MV-4-11 (cell line): ENCODE measurements at regions not wholly inside any gene's neighbourhood (a gene's known extent, or its start where the extent isn't known, plus 50 kb on each side); places are given as distances from the start of the nearest gene placed in this dataset.
"Not testable (repeated sequence)": the region's sequence is repeated elsewhere in the genome, so short reads cannot be mapped to it uniquely, and the experiment has no call there.

ENCODE experiments used
- DNase-seq: peaks from one replicate; lab custom pipeline; 2025; lab: John Stamatoyannopoulos, UW

DNA sequence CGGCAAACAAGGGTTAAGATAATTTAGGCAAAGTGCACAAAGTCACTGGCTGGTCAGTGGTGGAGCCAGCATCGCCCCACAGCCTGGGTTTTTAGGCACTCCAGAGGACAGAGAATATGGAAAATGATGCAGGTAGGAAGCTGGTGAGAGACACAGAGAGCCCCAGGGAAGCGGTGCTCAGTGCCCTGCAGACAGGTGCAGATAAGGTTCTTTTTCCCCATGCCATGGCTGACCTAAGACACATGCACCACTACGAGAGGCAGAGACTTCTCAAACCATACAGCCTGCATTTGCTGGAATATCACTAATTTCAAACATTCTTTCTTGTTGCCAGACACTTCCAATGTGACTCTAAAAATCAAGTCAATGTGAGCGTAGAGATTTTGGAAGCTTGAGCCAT, 205.7 kb upstream of the APCDD1 start:
- no peak for DNase-seq

DNA sequence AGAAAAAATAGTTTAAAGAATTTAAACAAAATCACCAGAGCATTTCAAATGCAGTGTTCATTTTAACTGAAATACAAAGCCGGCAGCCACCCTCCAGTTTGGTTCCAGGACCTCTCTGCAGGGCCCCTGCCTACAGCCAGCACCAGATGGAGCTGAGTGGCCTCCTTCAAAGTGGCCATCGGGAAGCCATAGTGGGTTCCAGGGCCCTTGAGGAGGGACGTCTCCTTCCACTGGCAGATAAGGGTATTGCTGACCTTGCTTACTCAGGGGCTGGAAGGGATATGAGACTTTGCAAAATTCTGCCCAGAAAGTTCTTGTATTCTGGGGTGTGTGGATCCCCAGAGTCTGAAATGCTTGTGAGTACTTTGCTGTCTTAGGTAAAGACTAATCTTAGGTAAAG, 205.2 kb upstream of the APCDD1 start:
- no peak for DNase-seq

DNA sequence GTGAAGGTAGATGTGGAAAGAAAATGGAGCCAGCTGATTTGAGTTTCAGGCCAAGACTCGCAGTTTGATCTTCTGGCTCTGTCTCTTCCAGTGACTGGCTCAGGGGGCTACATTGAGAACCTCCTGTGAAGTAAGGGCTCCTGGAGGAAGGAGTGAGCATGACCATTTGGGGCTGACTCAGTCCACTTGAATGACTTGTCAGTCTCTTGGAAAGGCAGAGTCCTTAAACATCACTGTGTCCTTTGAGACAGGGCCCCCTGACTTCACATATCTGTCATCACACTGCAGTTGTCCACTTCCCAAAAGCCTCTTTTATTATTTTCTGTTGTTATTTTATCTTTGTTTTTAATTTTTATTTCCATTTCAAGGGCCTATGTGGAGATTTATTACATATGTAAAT, 204.6 kb upstream of the APCDD1 start:
- DNase-seq, result no peak

DNA sequence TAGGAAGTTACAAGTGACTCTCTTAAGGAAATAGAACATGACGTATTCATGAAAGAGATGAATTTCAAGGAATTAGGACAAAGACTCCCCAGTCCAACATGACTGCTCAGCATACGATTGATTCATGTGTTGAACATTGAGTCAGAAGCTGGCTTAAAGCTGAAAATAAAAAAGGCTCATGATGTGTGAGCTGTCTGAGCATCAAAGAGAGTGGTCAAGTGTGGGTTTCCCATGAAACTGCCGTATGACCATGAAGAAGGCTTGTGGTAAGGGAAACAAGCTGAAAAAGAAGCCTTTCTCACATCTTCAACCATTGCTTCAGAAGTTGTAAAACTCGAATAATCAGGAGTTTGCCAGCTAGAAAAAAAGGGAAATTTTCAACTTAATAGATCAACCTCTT, 201.9 kb upstream of the APCDD1 start:
- peak; percentile 17 for DNase-seq

DNA sequence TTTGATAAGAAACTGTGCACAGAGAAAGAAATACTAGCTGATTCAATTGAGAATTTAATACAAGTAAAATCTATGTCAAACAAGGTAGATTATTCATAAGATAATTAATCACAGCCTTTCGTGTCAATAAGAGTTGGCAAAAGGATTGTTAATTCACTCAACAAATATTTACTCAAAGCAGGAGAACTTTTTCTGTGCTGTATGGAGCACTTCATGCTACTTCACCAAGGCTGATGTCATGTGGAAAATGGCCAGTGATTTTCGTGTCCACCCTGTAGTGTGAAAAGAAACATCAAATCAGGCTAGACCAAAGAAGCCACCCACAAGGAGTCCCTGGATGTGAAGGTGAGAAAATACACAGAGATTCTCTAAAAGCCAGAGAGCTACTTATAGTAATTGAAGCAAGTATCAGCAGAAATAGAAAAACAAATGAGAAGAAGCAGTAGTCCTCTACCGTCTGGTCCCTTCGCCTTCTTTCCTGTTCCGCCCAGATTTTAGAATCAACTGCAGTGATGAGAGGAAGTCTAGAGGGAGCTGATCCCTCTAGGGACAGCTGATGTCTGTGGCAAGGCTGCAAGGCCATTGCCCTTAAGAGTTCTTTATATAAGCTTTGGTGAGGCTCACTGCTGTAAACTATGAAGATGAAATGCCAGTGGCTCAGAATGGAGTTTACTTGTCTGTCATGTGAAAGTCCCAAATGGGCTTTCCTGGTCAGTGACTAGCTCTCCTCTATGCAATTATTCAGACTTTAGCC, 201.3 kb upstream of the APCDD1 start:
- DNase-seq, result peak; percentile 27

DNA sequence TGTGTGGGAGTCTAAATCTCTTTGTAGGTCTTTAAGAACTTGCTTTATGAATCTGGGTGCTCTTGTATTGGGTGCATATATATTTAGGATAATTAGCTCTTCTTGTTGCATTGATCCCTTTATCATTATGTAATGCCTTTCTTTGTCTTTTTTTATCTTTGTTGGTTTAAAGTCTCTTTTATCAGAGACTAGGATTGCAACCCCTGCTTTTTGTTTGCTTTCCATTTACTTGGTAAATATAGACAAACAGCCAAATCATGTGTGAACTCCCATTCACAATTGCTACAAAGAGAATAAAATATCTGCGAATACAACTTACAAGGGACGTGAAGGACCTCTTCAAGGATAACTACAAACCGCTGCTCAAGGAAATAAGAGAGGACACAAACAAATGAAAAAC, 198.2 kb upstream of the APCDD1 start:
- not testable (repeated sequence) for DNase-seq

DNA sequence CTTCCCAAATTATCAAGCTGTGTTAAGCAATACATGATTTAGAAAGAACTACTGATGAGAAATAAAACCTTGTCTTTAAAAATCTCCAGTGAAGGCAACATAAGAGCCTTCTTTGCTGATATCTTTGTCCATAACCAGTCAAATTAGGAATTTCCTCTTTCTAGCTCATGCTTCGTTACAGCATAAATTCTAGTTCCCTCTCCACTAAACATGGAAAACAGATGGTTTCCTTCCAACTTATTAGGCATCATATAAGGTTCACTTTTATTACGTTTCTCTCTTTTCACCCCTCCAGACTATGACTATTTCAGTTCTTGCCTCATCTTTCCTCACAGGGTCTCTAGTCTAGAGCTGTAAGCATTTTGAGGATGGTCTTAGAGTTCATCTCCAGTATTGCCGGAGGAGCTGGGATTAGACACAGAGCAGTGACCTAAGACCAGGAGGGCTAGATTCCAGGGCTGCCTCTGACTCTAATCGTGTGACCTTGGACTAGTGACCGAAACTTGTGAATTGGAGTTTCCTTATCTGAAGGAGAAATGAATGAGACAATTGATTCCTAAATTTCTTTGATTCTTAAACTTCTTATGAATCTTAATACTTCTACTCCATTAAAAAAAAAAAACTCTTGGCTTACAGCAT, 195.5 kb upstream of the APCDD1 start:
- DNase-seq, result peak; percentile 9

DNA sequence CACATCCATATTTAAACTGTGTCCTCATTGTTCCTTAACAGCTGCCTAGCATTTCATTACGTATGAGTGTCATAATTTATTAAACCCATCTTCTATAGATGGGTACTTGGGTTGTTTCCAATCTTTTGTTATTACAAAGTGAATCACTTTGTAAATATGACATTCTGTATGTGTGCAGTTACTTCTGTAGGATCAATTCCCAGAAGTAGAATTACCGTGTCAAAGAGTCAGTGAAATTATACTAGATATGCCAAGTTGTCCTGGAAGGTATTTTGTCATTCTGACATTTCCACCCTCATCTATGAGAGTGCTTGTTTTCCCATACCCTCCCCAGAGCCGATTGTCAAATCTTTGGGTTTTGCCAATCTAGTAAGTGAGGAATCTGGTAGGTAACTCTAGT, 194.5 kb upstream of the APCDD1 start:
- DNase-seq, result no peak

DNA sequence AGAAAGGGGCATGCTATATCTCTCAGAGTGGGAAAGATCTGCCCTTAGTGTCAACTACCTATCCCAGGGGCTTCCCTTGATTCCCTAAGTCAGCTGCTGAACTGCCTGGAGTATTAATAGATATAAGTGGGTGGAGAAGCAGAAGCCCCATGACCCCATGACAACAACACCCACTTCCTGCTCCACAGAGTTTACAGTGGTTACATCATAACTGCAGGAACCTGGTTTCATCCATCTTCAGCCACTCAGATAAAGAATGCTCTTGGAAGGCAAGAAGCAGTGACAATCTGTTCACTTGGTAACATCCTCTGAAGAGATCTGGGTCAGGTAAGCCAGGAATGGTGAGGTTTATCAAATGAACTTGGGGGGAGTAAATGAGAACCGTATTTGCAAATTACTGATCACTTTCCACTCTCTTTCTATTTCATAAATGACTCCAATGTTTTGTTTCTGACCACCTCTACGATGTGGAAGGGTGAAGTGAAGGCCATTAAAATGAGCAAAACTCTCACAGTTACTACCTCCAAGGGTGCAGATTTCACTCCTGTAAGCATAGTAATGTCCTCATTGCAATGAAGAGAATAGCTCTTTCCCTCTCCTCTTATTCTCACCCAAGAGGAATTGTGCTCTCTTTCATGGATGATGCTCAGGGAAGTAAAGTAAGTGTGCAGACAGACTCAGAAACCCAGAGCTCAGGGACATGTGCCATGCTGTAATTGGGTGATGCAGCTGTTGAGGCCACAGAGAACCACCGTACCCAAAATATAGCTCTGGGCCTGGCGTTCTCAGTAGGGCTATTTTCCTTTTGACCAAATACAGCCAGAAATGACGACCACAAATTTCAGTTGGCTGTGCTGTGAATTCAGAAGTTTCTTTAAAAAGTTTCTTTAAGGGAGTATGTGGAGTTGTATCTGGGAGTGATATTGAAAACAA, 192.8 kb upstream of the APCDD1 start:
- peak; percentile 77 for DNase-seq

DNA sequence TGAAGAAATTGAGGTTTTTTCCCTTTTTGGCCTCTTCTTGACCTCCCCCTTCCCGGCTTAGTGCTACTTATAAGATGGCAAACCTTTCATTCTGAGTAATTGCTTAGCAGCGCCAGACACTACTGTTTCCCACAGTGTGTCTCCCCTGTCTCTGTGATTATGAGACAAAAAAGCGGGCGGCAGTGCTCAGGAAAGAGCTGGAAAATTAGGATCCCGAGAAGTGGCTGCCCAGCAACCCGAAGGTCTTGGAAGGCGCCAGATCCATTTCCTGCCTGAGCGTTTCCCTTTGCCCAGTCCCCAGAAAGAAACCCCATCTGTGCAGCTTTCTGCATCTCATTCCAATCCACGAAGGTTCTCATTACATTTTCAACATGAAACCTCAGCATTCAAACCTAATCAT, 191.9 kb upstream of the APCDD1 start:
- DNase-seq, result no peak

DNA sequence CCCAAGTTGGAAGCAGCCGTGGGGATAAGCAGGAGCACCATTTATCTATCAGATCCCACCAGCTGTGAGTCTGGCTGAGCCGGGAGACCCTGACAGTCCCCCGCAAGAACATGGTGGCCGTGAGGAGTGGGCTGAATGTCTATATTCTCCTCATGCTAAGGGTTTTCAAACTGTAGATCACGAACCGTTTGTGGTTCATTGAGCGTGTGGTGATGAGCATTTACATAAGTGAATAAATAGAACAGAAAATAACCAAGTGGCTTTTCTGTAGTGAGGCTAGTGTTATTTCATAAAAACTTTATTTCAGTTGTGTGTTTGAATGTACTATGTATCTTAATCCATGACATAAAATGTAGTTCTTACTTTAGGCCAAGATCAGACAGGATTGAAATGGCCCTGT, 190.2 kb upstream of the APCDD1 start:
- no peak for DNase-seq

DNA sequence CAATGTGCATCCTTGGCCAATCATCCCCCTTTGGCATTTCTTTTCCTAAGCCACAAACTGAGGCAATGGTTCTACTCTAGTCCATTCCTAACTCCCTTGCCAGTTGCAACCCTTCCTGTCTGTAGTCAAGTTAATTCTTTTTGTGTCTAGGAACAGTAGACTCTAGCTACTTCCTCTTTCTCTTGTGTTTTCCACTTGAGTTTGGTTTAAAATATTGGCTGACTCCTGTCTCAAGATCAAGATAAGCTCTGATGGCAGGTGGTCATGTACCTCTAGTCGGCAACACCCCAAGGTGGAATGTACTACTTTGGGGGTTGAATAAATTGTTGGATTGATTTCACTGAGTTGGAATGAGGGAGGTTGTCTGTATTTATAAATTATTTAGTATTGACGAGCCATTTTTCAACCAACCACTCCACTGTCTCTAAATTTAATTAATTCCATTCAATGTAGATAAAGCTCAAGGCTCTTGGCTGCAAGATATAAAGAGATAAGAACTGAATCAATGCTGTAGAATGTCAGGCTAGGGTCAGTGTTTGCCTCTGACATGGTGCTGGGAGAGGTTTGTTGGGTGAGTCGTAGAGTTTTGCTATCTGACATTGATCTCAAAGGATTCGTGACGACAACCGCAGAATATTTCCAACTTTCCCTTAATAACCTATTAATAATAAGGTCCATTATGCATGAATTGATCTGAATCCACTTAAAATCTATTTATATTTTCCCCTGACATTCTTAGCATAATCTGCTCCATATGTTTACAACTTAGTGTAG, 188.7 kb upstream of the APCDD1 start:
- DNase-seq, result peak; percentile 84

DNA sequence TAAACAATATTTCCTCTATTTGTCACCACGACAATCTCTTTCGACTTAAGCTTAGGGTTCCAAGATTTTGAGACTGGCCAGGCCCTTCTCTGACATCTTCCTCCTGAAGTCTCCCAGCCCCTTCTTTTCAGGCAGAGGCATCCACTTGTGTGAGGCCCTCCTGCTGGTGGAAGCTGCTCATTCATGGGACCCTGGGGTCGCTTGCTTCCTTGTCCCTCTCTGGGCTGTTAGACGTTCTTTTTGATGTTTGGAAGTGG, 188.2 kb upstream of the APCDD1 start:
- no peak for DNase-seq

DNA sequence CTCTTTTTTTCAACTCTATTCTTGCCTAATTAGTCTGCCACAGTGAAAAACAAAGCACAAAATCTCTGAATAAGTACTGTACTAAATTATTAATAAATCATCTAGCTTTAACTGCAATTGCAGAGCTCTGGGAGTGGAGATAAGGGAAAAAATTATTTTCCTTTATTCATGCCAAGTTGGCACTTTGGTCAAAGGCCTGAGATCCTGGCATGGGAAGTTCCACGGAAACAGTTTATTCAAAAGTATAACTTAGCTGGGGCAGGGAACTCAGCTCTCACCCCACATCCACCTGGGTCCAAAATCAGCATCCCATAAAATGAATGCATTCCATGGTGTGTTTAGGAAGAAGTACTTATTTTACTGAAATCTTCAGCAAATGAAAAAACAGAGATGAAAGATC, 185.2 kb upstream of the APCDD1 start:
- no peak for DNase-seq

DNA sequence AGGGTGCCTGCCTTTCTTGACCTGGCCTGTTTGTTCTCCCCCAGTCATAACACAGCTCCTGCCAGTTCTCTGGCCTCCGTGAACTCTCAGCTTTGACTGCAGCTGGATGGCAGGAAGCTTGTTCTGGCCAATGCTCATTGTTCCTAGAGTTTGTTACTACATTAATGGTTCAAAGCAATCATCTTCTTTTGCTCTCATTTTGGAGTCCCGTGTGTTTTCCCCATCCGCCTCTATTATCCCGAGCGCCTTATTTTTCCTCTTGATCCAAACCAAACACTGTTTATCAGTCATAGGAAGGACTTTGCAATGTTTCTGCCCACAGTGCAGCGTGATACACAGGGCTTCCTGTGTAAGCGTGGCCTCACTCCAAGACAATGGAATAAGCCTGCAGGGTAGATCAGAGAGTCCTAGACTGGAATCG, 184.3 kb upstream of the APCDD1 start:
- DNase-seq, result no peak

DNA sequence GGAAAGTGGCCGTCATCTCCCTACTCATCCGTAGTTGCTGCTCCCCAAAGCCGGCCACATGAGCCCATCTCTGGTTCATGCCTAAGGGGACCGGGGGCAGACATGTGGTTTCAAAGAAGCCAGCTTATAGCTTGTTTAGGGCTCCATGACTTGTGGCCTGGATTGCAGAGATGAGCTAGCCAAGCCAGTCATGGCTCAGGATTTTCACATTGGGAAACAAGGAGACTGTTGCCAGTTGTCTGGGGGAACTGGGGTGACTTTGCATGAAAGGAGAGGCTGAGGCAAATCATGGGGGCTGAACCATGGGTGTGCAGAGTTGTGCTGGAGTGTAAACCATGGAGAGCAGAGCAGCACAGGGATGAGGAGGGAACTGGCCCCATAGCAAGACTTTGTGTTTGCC, 183.0 kb upstream of the APCDD1 start:
- DNase-seq, result no peak

DNA sequence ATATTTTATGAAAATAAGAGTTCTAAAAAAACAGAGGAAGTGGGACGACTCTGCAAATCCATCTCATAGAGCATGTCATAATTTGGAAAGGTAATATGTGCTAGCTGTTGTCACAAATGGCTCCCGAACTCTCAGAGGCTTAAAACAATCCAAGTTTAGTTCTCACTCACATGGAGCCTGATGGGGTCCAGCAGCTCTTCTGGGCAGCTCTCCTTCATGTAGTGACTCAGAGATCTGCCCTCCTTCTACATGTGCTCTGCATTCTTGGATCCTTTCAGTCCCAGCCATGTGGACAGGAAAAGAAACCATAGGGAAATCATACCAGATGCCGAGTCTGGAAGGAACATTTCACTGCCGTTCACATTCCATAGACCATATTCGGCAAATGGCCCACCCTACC, 180.1 kb upstream of the APCDD1 start:
- DNase-seq, result no peak

DNA sequence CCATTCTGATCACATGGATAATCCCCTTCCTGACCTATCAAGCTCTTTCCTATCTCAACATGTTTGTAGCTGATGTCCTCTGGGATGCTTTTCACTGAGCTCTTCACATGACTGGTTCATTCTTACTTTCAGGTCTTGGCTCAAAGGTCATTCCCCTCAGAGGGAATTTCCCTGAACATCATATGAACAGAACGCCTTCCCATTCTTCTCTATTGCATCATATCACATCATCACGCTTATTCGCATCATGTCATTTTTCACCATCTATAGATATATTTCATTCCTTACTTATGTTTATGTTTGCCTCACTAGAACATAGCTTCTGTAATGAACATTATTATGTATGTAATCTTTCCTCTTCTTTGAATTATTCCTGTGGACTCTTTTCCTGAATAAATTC, 178.9 kb upstream of the APCDD1 start:
- DNase-seq, result no peak

DNA sequence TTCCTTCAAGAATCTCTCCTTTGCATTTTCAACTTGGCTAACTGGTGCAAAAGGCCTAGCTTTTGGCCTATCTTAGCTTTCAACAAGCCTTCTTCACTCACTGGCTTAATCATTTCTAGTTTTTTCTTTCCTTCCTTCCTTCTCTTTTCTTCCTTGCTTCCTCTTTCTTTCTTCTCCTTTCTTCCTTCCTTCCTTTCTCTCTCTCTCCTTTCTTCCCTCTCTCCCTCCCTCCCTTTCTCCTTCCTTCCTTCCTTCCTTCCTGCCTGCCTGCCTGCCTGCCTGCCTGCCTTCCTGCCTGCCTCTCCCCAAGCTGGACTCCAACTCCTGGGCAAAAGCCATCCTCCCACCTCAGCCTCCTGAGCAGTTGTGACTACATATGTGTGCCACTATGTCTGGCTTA, 176.2 kb upstream of the APCDD1 start:
- no peak for DNase-seq

DNA sequence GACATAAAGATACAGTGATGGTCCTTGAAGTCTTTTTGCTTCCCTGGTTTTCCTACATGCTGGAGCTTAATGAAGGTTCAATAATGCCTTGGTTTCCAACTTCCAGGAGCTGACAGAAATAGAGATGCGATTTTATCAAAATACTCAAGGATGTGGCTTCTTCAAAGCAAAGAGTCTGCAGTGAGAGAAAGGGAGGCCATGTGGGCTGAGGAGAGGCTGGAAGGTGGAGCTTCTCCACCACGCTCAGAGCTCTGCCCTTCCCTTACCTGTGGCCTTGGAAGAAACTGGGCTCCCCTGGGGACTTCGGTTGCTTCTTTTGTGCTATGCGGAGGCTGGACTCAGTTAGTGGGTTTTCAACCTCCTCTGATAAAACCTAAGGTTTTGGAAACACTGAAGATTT, 175.0 kb upstream of the APCDD1 start:
- DNase-seq, result no peak

DNA sequence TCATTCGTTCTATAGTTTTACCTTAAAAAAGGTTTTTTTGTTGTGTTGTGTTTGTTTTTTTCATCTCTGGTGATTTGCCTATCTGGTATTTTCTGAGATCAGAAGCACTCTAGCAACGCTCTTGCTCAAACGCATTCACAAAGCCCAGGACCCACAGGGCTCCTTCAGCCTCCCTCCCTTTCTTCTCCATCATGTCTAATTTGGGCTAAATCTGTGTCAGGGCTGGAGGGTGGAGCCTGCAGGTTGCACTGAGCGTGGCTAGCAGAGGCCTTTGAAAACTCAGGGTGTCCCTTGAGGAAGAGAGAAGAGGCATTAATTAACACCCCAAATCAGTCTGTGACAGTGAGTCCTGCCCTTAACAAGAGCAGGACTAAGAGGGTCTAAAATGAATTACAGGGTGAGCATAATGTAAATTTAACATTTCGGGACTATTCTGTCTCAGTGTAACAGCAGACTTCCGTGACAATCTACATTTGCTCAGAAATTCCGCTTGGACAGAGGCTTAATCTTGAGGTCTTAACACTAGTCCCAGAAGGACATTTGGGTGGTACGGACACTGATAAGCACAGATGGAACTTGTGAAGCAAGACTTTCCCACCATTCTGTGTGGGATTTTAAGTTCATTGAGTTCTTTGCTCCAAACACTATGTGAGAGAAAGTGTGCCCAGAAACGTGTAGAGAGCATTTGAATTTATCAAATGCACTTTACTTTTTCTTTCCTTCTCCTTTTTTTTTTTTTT, 174.4 kb upstream of the APCDD1 start:
- no peak for DNase-seq
